Ishikawa (cell line): ENCODE measurements at regions not wholly inside any gene's neighbourhood (a gene's known extent, or its start where the extent isn't known, plus 50 kb on each side); places are given as distances from the start of the nearest gene placed in this dataset.

Experiments
- CEBPB ChIP-seq: IDR thresholded peaks from 2 replicates; pipeline ENCODE4 v1.6.1; 2012
- EP300 ChIP-seq: IDR thresholded peaks from 2 replicates; pipeline ENCODE4 v1.6.1; 2012; ENCODE audit warnings: borderline replicate concordance
- FOXM1 ChIP-seq: IDR thresholded peaks from 2 replicates; pipeline ENCODE4 v1.6.1; 2012; ENCODE audit warnings: low read depth, borderline replicate concordance
- MAX ChIP-seq: IDR thresholded peaks from 2 replicates; pipeline ENCODE4 v1.6.1; 2012
- NFIC ChIP-seq: IDR thresholded peaks from 2 replicates; pipeline ENCODE4 v1.6.1; 2012
- RAD21 ChIP-seq: IDR thresholded peaks from 2 replicates; pipeline ENCODE4 v1.6.1; 2012; ENCODE audit warnings: low read depth
- REST ChIP-seq: IDR thresholded peaks from 2 replicates; pipeline ENCODE4 v1.6.1; 2012; ENCODE audit warnings: low read depth, mild to moderate bottlenecking
- TAF1 ChIP-seq: IDR thresholded peaks from 2 replicates; pipeline ENCODE4 v1.6.1; 2012; ENCODE audit warnings: low read depth, mild to moderate bottlenecking
- TCF12 ChIP-seq: IDR thresholded peaks from 2 replicates; pipeline ENCODE4 v1.6.1; 2012; ENCODE audit warnings: low read depth
- TEAD4 ChIP-seq: IDR thresholded peaks from 2 replicates; pipeline ENCODE4 v1.6.1; 2012
- USF1 ChIP-seq: IDR thresholded peaks from 2 replicates; pipeline ENCODE4 v1.6.1; 2012
- YY1 ChIP-seq: IDR thresholded peaks from 2 replicates; pipeline ENCODE4 v1.6.1; 2012; ENCODE audit warnings: low read depth
- ZBTB7A ChIP-seq: IDR thresholded peaks from 2 replicates; pipeline ENCODE4 v1.6.1; 2012; ENCODE audit warnings: low read depth

- TF ChIP-seq EP300, result no peak
- TF ChIP-seq ZBTB7A, result no peak
- TF ChIP-seq TAF1, result no peak
- TF ChIP-seq YY1, result no peak
- TF ChIP-seq NFIC, result no peak
- no peak for TF ChIP-seq TCF12
- no peak for TF ChIP-seq USF1
- TF ChIP-seq FOXM1, result no peak
- TF ChIP-seq REST, result no peak
- TF ChIP-seq TEAD4, result no peak
- TF ChIP-seq RAD21, result no peak
- TF ChIP-seq CEBPB, result no peak
- no peak for TF ChIP-seq MAX
Observed at GRCh38 chr11:20303391-20303965, 60.0 kb upstream of the HTATIP2 start.
